A673 (cell line): ENCODE measurements at regions not wholly inside any gene's neighbourhood (a gene's known extent, or its start where the extent isn't known, plus 50 kb on each side); places are given as distances from the start of the nearest gene placed in this dataset.

Source experiments
- BruUV-seq: library from RNA; stranded (reverse); fragments of 400-500 nt; replicated peaks from 2 replicates; lab custom pipeline; 2021; lab: Mats Ljungman, UMichigan
- CTCF ChIA-PET: fragments of 300-600 bp; sonication (Branson Sonifier 250); formaldehyde crosslinking; loops from one replicate; lab custom pipeline; 2022; ENCODE audit warnings: antibody characterized with exemption; lab: Charles Lee
- POLR2A ChIA-PET: fragments of 300-600 bp; sonication (Branson Sonifier 250); formaldehyde crosslinking; loops from one replicate; lab custom pipeline; 2022; ENCODE audit warnings: antibody characterized with exemption; ENCODE audit not compliant: low non-redundant PET; lab: Charles Lee
- DNase-seq: peaks from one replicate; pipeline ENCODE4 v3.0.0-alpha.2; 2015; ENCODE audit warnings: low spot score
- H3K27ac ChIP-seq: fragments of 200-600 bp; sonication (generic); 2 replicates; pipeline ENCODE4 v1.5.1; 2016; ENCODE audit warnings: mixed run types, low read depth, mild to moderate bottlenecking, mixed read lengths, antibody characterized with exemption, low read length; ENCODE audit not compliant: poor library complexity, severe bottlenecking
- H3K27me3 ChIP-seq: fragments of 200-600 bp; sonication (generic); replicated peaks from 2 replicates; pipeline ENCODE4 v1.6.1; 2017; ENCODE audit warnings: mixed run types, low read depth, mild to moderate bottlenecking, mixed read lengths, antibody characterized with exemption, low read length; ENCODE audit not compliant: insufficient read depth, poor library complexity
- H3K36me3 ChIP-seq: fragments of 200-600 bp; sonication (generic); 2 replicates; pipeline ENCODE4 v1.6.1; 2016; ENCODE audit warnings: mixed run types, mild to moderate bottlenecking, mixed read lengths, antibody characterized with exemption, low read length; ENCODE audit not compliant: insufficient read depth, poor library complexity, severe bottlenecking
- H3K4me1 ChIP-seq: fragments of 200-600 bp; sonication (generic); 2 replicates; pipeline ENCODE4 v1.6.1; 2017; ENCODE audit warnings: mixed run types, mild to moderate bottlenecking, mixed read lengths, antibody characterized with exemption, low read length; ENCODE audit not compliant: insufficient read depth, poor library complexity, severe bottlenecking
- H3K4me3 ChIP-seq: fragments of 200-600 bp; sonication (generic); 2 replicates; pipeline ENCODE4 v1.5.1; 2016; ENCODE audit warnings: low read depth, mixed run types, mild to moderate bottlenecking, mixed read lengths, low read length; ENCODE audit not compliant: poor library complexity, severe bottlenecking
- H3K9me3 ChIP-seq: fragments of 200-600 bp; sonication (generic); 2 replicates; pipeline ENCODE4 v1.6.1; 2016; ENCODE audit warnings: mixed run types, low read depth, mild to moderate bottlenecking, mixed read lengths, antibody characterized with exemption, low read length; ENCODE audit not compliant: poor library complexity, severe bottlenecking
- EZH2 ChIP-seq: fragments of 200-600 bp; sonication (generic); IDR thresholded peaks from 2 replicates; pipeline ENCODE4 v1.6.1; 2017; ENCODE audit warnings: borderline replicate concordance, low read depth, mild to moderate bottlenecking, mixed read lengths, antibody characterized with exemption, low read length; ENCODE audit not compliant: poor library complexity, severe bottlenecking
- intact Hi-C: fragments of 100-400 bp; cut with micrococcal nuclease; formaldehyde crosslinking; loops from one replicate; pipeline ENCODE4 v1.10.0; 2022; ENCODE audit not compliant: unreplicated experiment
- TF ChIP-seq, protein P1 (sequence below): fragments of 300-800, 200-600 bp; sonication (generic); conservative IDR thresholded peaks from 2 replicates; pipeline ENCODE4 v1.5.1; 2017; ENCODE audit warnings: low read depth, mild to moderate bottlenecking, antibody characterized with exemption, low read length, moderate library complexity, mixed read lengths

DNA sequence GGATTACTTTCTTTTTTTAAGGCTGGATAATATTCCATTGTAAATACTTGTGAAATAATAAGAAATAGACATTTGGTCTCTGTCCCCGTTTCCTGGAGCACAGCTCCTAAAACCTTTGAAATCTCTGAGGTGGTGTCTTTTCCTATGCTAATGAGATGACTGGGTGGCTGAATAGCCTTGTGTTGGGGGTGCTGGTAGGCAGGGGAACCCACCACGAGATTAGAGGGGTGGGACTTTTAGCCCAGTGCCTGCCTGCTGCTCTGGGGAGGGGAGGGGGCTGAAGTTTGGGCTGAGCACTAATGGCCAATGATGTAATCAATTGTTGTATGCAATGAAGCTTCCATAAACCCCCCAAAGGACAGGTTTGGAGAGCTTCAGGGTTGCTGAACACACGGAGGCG, 175.7 kb downstream of the FGF9 start:
- no peak for TF ChIP-seq EZH2
- TF ChIP-seq, protein P1, sequence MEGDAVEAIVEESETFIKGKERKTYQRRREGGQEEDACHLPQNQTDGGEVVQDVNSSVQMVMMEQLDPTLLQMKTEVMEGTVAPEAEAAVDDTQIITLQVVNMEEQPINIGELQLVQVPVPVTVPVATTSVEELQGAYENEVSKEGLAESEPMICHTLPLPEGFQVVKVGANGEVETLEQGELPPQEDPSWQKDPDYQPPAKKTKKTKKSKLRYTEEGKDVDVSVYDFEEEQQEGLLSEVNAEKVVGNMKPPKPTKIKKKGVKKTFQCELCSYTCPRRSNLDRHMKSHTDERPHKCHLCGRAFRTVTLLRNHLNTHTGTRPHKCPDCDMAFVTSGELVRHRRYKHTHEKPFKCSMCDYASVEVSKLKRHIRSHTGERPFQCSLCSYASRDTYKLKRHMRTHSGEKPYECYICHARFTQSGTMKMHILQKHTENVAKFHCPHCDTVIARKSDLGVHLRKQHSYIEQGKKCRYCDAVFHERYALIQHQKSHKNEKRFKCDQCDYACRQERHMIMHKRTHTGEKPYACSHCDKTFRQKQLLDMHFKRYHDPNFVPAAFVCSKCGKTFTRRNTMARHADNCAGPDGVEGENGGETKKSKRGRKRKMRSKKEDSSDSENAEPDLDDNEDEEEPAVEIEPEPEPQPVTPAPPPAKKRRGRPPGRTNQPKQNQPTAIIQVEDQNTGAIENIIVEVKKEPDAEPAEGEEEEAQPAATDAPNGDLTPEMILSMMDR: no peak
- POLR2A ChIA-PET: no interaction called here
- Histone ChIP-seq H3K4me1 (no peaks in the 10 kb centered on the region), H3K4me3 (no peak overlapping the region), H3K27me3 (no peaks in the 10 kb centered on the region), H3K36me3 (no peaks in the 10 kb centered on the region), H3K27ac (no peak overlapping the region), H3K9me3 (no peaks in the 10 kb centered on the region)
- BruUV-seq: no TSS peak
- CTCF ChIA-PET: no interaction called here
- no peak for DNase-seq
- intact Hi-C loops: no loop called here

DNA sequence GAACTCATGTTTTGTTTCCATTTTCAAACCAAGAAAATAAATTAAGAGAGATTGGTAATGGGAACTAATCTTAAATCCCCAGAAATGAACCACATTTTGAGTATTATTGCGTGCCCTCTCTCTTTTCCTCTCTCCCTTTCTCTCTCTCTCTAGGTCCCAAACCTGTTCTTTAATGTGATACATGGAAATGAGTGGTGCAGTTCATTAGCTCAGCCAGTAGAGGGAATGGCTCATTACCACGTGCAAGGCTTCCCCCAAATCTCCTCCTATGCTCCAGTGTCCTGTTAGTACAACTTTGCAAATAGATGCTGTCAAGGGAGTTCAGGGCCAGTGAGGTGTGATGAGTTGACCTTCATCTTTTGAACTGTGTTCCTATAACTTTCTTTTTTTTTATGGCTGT, 178.4 kb downstream of the FGF9 start:
- ChIA-PET CTCF (no interaction called here), POLR2A (no interaction called here)
- BruUV-seq: no TSS peak
- Histone ChIP-seq H3K27me3 (no peaks in the 10 kb centered on the region), H3K4me3 (no peak overlapping the region), H3K4me1 (no peaks in the 10 kb centered on the region), H3K9me3 (no peaks in the 10 kb centered on the region), H3K36me3 (no peaks in the 10 kb centered on the region), H3K27ac (no peak overlapping the region)
- TF ChIP-seq EZH2: no peak
- TF ChIP-seq, protein P1: peak; percentile 58
- peak; percentile 44 for DNase-seq
- intact Hi-C loops: no loop called here

DNA sequence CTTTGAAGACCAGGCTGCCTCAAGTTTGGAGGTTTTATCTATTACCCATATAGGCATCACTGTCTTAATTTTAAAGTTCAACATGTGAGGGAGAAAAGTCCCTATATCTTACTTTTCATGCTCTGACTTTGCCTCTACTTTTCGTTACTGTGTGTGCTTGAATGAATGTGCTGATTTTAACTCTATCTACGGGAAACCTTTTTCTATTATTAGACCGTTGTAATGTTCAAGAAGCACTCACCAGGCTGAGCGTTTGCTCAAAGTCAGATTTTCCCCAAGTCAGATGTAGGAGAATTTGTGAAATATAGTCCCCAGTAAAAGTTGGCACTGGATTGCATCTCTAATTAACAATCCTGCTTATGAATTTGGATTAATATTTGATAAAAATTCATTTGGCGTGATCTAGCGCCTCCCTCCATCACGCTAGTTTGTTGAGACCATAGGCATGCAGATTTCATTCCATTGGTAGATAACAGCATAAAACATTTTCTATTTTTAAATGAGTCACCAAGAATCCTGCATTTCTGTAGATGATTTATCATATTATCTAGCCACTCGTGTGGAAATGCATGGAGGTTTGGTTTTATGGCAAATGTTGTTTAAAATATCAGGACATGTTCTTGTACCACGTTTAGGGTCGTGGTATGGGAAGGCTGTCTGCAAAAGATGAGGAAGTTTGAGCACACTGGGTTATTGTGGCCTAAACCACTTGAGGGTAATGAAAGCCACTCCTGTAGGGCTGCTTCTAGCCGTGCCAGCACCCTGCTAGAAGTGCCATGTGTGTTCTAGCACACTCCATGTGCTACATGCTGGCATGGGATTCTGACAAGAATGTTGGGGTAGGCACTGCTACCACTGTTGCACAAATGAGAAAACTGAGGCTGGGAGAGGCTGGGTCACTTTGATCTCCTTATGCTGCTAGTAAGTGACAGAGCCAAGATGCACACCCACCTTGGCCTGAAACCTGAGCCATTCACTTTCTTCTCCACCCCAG, 179.4 kb downstream of the FGF9 start:
- Histone ChIP-seq H3K4me1 (no peaks in the 10 kb centered on the region), H3K36me3 (no peaks in the 10 kb centered on the region), H3K27ac (no peak overlapping the region), H3K27me3 (no peaks in the 10 kb centered on the region), H3K9me3 (no peaks in the 10 kb centered on the region), H3K4me3 (no peak overlapping the region)
- TF ChIP-seq EZH2: no peak
- TF ChIP-seq, protein P1: no peak
- intact Hi-C loops: no loop called here
- ChIA-PET POLR2A (no interaction called here), CTCF (no interaction called here)
- no peak for DNase-seq
- no TSS peak for BruUV-seq
